CD4-positive, alpha-beta T cell treated with Interleukin-4 for 4 hours (primary cell): ENCODE measurements at regions not wholly inside any gene's neighbourhood (a gene's known extent, or its start where the extent isn't known, plus 50 kb on each side); places are given as distances from the start of the nearest gene placed in this dataset.

Source experiments
- DNase-seq: peaks from one replicate; pipeline ENCODE4 v3.0.0-alpha.2; 2020

- no peak for DNase-seq
These were observed 1314.1 kb upstream of the C9orf72 start for GRCh38 chr9:28887188-28887884.

DNA sequence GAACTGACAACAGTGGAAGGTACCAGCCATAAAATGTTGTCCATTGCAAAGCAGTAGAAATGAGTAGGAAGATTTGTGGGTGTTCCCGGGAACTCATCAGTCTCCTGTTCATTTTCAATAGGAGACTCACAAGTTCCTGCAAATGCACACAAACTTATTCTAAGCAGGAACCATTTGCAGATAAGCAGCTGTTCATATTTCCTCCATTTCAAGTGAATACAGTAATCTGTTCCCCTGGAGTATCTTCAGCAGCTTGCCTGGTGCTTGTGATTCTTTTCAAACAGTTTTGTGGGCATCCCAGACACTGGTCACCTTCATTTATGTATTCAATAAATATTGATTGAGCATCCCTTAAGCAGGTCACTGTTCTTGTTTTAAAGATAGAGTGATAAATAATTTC, 1315.5 kb upstream of the C9orf72 start:
- no peak for DNase-seq

GRCh38 chr9:28892538-28892937, 1319.3 kb upstream of the C9orf72 start:
- DNase-seq, result no peak

- no peak for DNase-seq
These were observed 1326.0 kb upstream of the C9orf72 start for GRCh38 chr9:28899267-28899666.

DNA sequence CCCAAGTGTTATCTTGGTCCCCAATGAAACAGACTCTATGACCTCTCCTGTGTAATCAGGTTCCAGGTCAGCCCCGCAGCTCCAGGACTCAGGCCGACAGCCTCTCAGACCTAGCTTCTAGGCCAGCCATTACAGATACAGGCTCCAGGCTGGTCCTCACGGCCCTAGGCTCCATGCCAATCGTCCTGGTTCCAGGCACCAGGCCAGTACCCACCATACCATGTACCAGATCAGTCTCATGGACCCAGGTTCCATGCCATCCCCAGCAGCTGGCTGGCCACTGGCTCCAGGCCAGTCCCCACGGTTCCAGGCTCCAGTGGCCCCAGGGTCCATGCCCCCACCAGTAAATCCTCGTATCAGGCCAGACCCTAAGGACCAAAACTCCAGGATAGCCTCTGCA, 1326.6 kb upstream of the C9orf72 start:
- no peak for DNase-seq

DNA sequence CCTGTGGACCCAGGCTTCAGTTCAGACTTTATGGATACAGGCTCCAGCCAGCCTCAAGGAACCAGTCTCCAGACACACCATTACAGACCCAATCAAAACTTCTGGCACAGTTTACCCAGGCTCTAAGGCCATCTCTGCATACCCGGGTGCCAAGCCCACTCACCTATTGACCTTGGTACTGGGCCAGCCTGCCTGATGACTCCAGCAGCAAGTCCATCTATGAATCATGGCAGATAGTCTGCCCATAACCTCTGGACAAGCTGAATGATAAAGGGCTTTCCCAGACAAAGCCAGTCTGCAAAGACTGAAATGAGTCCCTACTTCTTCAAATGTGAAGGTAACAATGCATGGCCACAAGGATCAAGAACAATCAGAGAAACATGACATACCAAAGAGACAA, 1327.1 kb upstream of the C9orf72 start:
- no peak for DNase-seq

- no peak for DNase-seq
These were observed 1336.2 kb upstream of the C9orf72 start for GRCh38 chr9:28909526-28909925.

GRCh38 chr9:28912621-28913020, 1339.3 kb upstream of the C9orf72 start:
- DNase-seq, result no peak

DNA sequence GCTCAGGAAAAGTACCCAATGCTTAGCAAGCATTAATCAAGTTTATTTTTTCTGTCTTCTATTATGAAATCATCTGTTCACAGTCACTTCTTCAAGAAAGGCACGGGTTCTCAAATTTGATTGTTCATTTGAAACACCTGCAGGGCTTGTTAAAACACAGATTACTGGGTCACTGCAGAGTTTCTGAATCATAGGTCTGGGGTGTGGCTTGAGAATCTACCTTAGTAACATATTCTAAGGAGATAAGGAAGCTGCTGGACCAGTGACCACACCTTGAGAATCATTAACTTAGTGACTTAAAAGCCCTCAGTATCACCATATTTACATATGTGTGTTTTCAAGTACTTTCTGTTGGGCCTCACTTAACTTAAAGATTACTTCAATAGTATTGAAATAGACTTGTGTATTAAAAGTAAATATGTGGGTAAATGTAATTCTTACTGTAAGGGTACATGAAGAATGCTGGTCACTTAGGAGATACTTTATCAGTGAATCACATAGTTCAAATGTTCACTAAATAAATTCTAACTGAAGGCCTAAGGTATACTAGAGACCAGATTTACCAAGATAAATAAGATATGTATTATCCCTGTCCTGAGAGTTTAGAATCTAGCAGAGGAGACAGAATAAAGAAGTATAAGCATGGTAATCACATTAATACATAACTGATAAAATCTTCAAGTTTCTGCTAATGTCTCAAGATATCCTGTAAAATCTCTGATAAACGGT, 1342.1 kb upstream of the C9orf72 start:
- no peak for DNase-seq

DNA sequence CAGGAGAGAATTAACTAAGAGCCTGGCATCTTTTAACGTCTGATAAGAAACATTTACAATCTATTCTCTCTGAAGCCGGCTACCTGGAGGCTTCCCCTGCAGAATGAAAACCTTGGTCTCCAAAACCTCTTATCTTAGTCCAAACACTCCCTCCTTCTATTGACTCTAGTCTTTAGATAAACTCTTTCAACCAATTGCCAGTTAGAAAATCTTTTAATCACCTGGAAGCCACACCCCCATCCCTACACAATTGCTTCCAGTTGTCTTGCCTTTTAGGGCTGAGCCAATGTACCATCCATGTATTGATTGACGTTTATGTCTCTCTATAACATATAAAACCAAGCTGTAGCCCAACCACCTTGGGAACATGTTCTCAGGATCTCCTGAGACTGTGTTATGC, 1343.1 kb upstream of the C9orf72 start:
- DNase-seq, result no peak

DNA sequence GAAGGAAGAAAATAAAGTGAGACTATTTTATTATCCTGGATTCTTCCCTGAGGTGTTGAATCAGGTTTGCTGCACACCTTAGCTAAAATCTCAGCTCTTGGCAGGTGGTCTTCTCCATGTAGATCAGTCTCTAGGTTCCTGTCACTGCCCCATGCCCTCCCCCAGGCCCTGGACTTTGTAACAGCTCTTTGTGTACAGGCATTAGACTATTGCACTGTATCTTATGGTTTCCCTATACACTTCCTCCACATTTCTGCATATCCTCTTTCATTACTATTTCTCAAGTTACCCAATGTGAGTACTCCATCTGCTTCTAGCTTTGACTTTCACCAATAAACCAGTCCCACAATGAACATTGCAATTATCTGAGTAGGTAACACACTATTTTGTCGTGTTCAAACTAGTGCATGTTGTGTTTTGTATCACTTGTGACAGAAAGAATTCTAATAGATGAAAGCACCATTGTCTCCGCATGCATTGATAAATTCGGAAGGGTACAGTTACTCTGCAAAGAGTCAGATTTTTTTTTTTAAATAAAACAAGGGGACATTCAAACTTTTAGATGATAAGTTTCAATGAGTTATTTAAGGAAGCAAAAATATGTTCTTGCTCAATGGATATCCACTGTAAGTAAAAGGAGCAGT, 1348.7 kb upstream of the C9orf72 start:
- DNase-seq, result no peak

GRCh38 chr9:28922891-28923290, 1349.6 kb upstream of the C9orf72 start:
- no peak for DNase-seq

DNA sequence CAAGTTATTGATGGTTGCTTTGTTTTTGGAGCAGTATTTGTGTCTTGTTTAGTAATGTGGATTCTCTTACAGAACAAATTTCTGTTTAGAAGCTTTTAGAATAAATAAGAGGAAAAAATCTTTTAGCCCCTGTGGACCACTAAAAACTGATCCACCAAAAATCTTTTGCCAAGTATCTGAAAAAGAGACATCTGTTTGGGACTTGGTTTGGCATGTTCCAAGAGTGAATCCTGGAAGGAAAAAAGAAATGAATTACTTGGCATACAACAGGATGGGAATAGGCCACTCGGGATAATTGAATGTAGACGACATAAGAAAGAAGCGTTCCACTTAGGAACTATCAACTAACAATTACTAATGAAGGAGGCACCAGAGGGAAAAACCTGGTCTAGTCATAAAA, 1350.1 kb upstream of the C9orf72 start:
- no peak for DNase-seq

- no peak for DNase-seq
These were observed 1351.9 kb upstream of the C9orf72 start for GRCh38 chr9:28925157-28925556.

DNA sequence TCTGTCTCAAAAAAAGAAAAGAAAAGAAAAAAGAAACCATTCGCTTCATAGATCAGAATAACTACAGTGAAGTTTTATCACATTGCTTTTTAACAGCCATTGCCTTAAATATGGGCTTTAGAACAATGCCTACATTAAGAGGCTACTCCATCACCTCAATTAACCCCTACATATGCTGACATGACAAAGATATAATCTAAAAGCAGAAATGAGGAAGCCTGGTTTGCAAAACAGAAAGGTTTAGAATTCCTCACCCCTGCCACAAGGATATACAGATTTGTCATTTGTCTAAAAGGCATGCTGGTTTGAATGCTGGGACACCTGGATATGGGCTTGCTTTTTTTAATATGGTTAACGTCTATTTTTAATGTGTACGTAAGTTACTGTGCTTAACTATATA, 1353.0 kb upstream of the C9orf72 start:
- no peak for DNase-seq

DNA sequence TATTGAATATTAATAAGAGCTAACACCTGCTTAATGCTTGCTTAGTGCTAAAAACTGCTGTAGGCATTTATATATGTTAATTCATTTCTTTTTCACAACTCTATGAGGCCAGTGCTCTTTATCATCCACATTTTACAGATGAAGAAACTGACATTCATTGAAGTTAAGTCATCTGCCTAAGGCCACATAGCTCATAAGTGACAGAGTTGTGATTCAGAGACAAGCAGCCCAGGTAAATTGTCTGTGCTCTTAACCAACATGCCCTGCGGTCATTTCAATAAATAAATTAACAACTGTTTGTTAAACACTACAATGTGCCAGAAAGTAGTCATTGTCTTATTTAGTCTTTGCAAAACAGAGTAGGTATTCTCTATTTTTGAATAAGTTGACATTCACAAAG, 1354.4 kb upstream of the C9orf72 start:
- no peak for DNase-seq

DNA sequence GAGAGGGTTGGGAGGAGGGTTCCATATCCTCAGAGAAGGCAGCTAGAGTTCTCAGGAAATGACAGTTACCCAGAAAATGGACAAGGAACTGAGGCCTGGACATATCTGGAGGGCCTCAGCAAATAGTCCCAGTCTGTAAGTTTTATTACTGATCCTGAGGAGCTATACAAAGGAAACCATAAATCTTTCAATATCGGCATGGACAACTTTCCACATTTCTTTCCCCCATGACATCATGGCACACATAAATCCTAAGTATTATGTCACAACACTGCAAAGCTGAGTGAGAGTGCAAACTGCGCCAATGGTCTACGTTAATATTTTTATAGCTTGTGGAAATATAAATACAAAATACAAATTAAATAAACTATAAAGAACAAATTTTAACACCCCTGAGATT, 1356.2 kb upstream of the C9orf72 start:
- no peak for DNase-seq

GRCh38 chr9:28930766-28931165, 1357.5 kb upstream of the C9orf72 start:
- DNase-seq, result no peak

DNA sequence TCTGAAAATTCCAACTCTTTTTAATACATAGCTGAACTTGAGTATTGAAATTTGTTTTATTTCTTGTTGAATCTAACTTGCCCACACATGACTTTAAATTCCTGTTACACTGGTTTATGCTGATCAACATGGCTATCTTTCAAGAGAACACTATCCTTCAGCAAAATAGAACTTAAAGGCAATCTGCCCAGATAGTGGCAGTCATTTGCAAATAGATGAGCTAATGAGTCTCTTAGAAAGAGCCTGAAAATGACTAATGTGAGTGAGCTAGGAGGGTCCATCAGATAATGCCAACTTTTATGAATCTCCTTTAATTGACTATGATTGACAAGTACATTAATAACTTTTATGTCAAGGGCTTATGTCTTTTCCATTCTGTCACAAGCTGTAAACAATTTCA, 1360.8 kb upstream of the C9orf72 start:
- no peak for DNase-seq

DNA sequence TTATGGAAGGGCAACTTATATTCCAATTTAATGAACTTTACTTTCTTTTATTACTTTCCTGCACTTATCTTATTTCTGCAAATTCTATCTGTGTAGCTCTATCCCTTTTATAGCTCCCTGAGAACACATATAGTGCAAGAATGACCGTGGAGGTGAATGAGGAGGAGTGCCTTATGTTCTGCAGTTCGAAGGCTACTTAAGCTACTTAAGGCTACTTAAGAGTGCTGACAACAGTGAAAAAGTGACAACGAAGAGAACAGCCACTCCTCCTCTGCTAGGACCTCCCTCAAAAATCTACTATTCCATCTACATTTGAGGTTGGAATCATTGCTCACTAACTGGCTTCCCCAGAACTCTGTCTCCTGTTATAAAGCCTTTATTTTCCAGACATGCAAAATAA, 1365.7 kb upstream of the C9orf72 start:
- no peak for DNase-seq

DNA sequence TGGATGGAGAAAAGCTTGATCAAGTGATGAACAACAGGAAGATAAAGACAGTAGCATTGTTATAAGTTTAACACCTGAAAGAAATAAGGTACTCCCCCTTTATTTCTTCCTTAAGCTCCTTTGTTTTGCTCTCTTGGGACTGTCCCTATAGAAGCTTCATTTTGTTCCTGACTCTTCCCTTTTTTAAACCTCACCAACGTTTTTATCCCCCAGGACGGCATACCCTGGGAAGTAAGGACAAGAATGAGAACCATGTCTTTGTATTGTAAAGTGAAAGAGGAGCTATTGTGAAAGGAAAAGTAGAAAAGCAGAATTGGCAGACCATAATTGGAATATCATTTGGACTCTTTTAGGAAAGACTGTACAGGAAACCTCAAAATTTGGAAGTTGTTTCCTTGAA, 1368.6 kb upstream of the C9orf72 start:
- no peak for DNase-seq

DNA sequence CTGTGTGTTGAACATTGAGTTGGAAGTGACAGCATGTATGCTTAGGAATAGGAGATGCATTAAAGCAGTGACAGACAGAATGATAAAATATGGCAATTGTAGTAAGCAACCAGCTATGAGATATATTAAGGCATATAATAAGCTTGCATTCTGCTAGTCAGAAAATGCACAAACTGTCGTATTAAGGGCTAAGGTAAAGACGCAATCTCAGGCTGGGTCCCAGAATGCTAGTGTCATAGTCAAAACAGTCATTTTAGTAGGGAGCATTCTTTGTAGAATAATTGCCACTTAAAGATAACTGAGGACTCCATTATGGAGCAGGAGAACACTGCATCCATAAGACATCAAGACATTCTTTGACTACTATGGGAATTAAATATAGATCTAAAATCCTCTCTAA, 1369.7 kb upstream of the C9orf72 start:
- DNase-seq, result no peak

- DNase-seq, result no peak
These were observed 1373.4 kb upstream of the C9orf72 start for GRCh38 chr9:28946648-28947047.

DNA sequence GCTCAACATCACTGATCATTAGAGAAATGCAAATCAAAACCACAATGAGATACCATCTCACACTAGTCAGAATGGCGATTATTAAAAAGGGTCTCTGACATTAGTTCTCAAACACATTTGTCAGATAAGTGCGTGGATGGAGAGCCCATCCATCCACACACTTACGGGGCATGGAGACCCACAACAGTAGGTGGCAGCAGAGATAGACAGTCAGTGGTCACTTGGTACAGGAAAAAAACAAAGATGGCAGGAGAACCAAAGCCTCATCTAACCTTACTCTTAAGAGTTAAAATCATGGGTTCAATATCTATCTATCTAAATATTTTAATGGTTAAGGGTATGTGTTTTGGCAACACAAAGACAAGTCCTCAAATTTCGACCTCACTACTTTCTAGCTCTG, 1378.7 kb upstream of the C9orf72 start:
- no peak for DNase-seq
